ENCODE measurements at regions not wholly inside any gene's neighbourhood (a gene's known extent, or its start where the extent isn't known, plus 50 kb on each side); places are given as distances from the start of the nearest gene placed in this dataset.

- ChIA-PET POLR2A (no interaction called here), CTCF (no interaction called here)
- TF ChIP-seq, protein P1, sequence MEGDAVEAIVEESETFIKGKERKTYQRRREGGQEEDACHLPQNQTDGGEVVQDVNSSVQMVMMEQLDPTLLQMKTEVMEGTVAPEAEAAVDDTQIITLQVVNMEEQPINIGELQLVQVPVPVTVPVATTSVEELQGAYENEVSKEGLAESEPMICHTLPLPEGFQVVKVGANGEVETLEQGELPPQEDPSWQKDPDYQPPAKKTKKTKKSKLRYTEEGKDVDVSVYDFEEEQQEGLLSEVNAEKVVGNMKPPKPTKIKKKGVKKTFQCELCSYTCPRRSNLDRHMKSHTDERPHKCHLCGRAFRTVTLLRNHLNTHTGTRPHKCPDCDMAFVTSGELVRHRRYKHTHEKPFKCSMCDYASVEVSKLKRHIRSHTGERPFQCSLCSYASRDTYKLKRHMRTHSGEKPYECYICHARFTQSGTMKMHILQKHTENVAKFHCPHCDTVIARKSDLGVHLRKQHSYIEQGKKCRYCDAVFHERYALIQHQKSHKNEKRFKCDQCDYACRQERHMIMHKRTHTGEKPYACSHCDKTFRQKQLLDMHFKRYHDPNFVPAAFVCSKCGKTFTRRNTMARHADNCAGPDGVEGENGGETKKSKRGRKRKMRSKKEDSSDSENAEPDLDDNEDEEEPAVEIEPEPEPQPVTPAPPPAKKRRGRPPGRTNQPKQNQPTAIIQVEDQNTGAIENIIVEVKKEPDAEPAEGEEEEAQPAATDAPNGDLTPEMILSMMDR (IDR thresholded peaks at IDR 0.05; ENCODE audit: control extremely low read depth, extremely low read depth, low read depth, missing control alignments), result no peak
- DNase-seq (ENCODE audit: extremely low spot score), result no peak
These were observed 290.0 kb upstream of the SHH start for GRCh38 chr7:156102267-156102666.

DNA sequence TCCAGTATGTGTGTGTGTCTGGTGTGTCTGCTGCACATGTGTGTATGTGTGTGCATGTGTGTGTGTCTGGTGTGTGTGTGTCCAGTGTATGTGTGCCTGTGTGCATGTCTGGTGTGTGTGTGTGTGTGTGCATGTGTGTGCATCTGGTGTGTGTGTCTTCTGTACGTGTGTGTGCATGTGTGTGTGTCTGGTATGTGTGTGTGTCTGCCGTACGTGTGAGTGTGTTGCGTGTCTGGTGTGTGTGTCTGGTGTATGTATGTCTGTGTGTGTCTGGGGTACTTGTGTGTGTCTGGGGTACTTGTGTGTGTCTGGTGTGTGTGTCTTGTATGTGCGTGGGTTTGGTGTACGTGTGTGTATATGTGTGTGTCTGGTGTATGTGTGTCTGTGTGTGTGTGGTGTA lies 289.1 kb upstream of the SHH start:
- DNase-seq (ENCODE audit: extremely low spot score), result no peak
- POLR2A ChIA-PET, result no interaction called here
- TF ChIP-seq, protein P1 (IDR thresholded peaks at IDR 0.05; ENCODE audit: control extremely low read depth, extremely low read depth, low read depth, missing control alignments), result no peak
- CTCF ChIA-PET, result no interaction called here

DNA sequence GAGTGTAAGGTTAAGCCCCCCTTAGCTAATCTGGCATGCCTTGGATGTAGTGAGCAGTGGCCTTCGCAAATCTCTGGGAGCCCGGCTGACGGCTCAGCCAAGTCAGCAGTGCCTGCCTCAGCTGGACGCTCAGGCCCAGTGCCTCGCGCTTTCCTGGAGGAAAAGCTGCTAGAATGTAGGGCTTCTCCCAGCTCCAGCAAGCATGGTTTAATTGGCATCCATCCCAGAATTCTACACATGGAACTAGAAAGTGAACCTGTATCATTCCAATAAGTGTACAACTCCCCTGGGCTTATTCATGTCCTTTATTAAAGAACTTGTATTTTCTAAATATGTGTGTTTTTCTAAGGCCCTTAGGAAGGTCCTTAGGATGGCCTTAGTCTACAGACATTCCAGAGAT lies 287.8 kb upstream of the SHH start:
- DNase-seq (ENCODE audit: extremely low spot score), result no peak
- TF ChIP-seq, protein P1 (IDR thresholded peaks at IDR 0.05; ENCODE audit: control extremely low read depth, extremely low read depth, low read depth, missing control alignments), result no peak

GRCh38 chr7:156099085-156099484 lies 286.8 kb upstream of the SHH start:
- POLR2A ChIA-PET, result no interaction called here
- TF ChIP-seq, protein P1 (IDR thresholded peaks at IDR 0.05; ENCODE audit: control extremely low read depth, extremely low read depth, low read depth, missing control alignments), result no peak
- DNase-seq (ENCODE audit: extremely low spot score), result no peak
- CTCF ChIA-PET, result no interaction called here

More for the DNA sequence above, 287.8 kb upstream of the SHH start:
- POLR2A ChIA-PET, result no interaction called here
- CTCF ChIA-PET, result no interaction called here

GRCh38 chr7:156096771-156097538 lies 284.7 kb upstream of the SHH start:
- no peak for DNase-seq (ENCODE audit: extremely low spot score)
- ChIA-PET CTCF (no interaction called here), POLR2A (no interaction called here)
- TF ChIP-seq, protein P1 (IDR thresholded peaks at IDR 0.05; ENCODE audit: control extremely low read depth, extremely low read depth, low read depth, missing control alignments), result no peak

GRCh38 chr7:156095908-156096539 lies 283.8 kb upstream of the SHH start:
- no peak for DNase-seq (ENCODE audit: extremely low spot score)
- TF ChIP-seq, protein P1 (IDR thresholded peaks at IDR 0.05; ENCODE audit: control extremely low read depth, extremely low read depth, low read depth, missing control alignments), result no peak
- CTCF ChIA-PET, result no interaction called here
- POLR2A ChIA-PET, result no interaction called here
